Thoracic aorta (tissue), 2 donors: ENCODE measurements at regions not wholly inside any gene's neighbourhood (a gene's known extent, or its start where the extent isn't known, plus 50 kb on each side); places are given as distances from the start of the nearest gene placed in this dataset.

Experiments used
- ATAC-seq: fragments of 150-250 bp; one replicate; pipeline ENCODE4 v1.8.0; 2017; ENCODE audit warnings: low read depth; ENCODE audit not compliant: insufficient number of reproducible peaks, low FRiP score
- DNase-seq: peaks from one replicate; pipeline ENCODE4 v3.0.0-alpha.2; 2020; ENCODE audit warnings: low spot score
- H3K27ac ChIP-seq, 2 donors: fragments of 200-600 bp; sonication (generic); 1 replicate in 1 of 2; 2 replicates in 1 of 2; pipeline ENCODE4 v1.5.1; 2016; ENCODE audit warnings: mild to moderate bottlenecking in 2 of 2, moderate library complexity in 2 of 2
- H3K27me3 ChIP-seq: fragments of 200-600 bp; sonication (generic); replicated peaks from 2 replicates; pipeline ENCODE4 v1.6.0; 2016; ENCODE audit warnings: mild to moderate bottlenecking; ENCODE audit not compliant: insufficient read depth
- H3K36me3 ChIP-seq: fragments of 200-600 bp; sonication (generic); one replicate; pipeline ENCODE4 v1.5.1; 2016
- H3K4me1 ChIP-seq, 2 donors: fragments of 200-600 bp; sonication (generic); 1 replicate in 1 of 2; 2 replicates in 1 of 2; pipeline versions ENCODE4 v1.5.1 to v1.6.0; 2016; ENCODE audit warnings: low read depth in 2 of 2, mild to moderate bottlenecking in 1 of 2; ENCODE audit not compliant: control insufficient read depth in 1 of 2
- H3K4me3 ChIP-seq: fragments of 200-600 bp; sonication (generic); 2 replicates; pipeline ENCODE4 v1.5.1; 2016; ENCODE audit warnings: mild to moderate bottlenecking
- H3K9me3 ChIP-seq: fragments of 200-600 bp; sonication (generic); 2 replicates; pipeline ENCODE4 v1.5.1; 2016
- TF ChIP-seq, protein P1 (sequence below): fragments of 200-600 bp; sonication (generic); IDR thresholded peaks from one replicate; pipeline ENCODE4 v1.5.1; 2019; ENCODE audit warnings: antibody characterized with exemption

DNA sequence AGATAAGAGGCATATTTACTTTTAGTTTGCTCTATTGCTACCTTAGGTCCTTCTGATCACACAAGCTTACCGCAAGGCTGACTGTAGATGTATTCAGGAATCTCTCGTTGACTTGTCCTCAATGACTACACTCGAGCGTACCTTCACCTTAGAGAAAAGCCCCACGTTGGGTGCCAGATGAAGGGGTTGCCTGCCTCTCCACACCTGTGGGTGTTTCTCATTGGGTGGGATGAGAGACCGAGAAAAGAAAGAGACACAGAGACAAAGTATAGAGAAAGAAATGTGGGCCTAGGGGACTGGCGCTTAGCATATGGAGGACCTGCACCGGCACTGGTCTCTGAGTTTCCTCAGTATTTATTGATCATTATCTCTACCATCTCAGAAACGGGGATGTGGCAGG, 51.8 kb downstream of the ASCL4 start:
- DNase-seq, result no peak
- H3K27me3 ChIP-seq, result no peaks in the 10 kb centered on the region
- H3K27ac ChIP-seq, result no peak overlapping the region
- no peak overlapping the region for H3K4me3 ChIP-seq
- peaks cover 7% of the 10 kb centered on the region for H3K9me3 ChIP-seq
- no peak for ATAC-seq
- TF ChIP-seq, protein P1, sequence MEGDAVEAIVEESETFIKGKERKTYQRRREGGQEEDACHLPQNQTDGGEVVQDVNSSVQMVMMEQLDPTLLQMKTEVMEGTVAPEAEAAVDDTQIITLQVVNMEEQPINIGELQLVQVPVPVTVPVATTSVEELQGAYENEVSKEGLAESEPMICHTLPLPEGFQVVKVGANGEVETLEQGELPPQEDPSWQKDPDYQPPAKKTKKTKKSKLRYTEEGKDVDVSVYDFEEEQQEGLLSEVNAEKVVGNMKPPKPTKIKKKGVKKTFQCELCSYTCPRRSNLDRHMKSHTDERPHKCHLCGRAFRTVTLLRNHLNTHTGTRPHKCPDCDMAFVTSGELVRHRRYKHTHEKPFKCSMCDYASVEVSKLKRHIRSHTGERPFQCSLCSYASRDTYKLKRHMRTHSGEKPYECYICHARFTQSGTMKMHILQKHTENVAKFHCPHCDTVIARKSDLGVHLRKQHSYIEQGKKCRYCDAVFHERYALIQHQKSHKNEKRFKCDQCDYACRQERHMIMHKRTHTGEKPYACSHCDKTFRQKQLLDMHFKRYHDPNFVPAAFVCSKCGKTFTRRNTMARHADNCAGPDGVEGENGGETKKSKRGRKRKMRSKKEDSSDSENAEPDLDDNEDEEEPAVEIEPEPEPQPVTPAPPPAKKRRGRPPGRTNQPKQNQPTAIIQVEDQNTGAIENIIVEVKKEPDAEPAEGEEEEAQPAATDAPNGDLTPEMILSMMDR, result no peak
- no peaks in the 10 kb centered on the region for H3K36me3 ChIP-seq
- H3K4me1 ChIP-seq, result no peaks in the 10 kb centered on the region

DNA sequence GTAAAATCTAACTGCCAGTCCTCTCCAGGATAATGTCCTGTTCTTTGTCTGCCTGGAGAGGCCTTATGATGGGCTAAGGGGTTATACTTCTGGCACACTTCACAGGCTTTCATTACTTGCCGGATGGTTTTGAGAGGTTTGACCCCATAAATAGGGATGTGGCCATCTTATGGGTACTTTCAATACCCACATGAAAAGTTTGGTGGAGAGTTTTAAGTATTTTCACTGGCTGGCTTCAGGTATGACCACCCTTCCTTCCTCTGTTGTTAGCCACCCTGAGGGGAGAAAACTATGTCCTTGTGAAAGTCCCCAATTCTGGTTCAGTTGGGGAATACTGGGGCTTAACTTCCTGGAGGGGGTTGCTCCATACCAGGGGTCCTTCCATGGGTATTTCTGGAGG, 54.8 kb downstream of the ASCL4 start:
- Histone ChIP-seq H3K4me3 (no peak overlapping the region), H3K4me1 (no peaks in the 10 kb centered on the region), H3K9me3 (peaks cover 7% of the 10 kb centered on the region), H3K27ac (no peak overlapping the region), H3K36me3 (no peaks in the 10 kb centered on the region), H3K27me3 (no peaks in the 10 kb centered on the region)
- ATAC-seq, result no peak
- no peak for DNase-seq
- TF ChIP-seq, protein P1, result no peak

DNA sequence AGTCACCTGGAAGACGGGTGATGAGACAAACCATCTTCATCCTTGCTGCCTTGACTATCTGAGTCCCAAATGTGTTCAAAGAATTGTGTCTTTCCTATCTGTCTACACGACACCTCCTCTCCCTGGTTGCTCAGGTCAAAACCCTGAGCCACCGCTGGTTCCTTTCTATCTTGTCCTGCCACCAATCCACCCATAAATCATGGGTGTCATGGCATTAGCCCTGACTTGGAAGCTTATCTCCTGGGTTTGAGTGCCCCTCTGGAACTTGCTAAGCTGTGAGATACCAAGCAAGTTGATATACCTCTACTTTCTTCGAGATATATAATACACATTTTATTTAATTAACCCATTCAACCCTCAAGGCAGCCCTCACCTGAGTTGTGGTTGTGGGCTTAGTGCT, 57.9 kb downstream of the ASCL4 start:
- Histone ChIP-seq H3K4me1 (no peaks in the 10 kb centered on the region), H3K27ac (no peak overlapping the region), H3K4me3 (no peak overlapping the region), H3K36me3 (no peaks in the 10 kb centered on the region), H3K27me3 (no peaks in the 10 kb centered on the region), H3K9me3 (no peaks in the 10 kb centered on the region)
- TF ChIP-seq, protein P1, result no peak
- ATAC-seq, result no peak
- no peak for DNase-seq

DNA sequence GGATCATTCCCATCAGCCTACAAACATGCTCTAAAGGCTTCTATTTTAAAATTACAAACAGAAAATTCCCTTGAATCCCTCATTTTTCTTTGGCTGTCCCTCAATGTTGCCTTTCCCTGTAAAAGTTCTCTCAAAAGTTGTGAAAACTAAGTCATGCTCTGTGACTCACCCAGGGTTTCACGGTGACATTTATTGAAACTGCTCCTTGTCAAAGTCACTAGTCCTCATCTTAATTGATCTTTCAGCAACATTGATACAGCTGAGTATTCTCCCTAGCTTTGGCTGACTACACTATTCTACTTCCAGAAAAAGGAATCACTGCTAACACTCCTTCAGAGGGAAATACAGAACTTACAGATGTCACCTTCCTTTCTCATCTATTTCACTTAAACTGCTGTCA, 65.7 kb downstream of the ASCL4 start:
- TF ChIP-seq, protein P1, result no peak
- Histone ChIP-seq H3K27ac (no peak overlapping the region), H3K27me3 (no peaks in the 10 kb centered on the region), H3K9me3 (no peaks in the 10 kb centered on the region), H3K36me3 (no peaks in the 10 kb centered on the region), H3K4me3 (no peak overlapping the region), H3K4me1 (peaks cover 3 to 17% of the 10 kb centered on the region in 2 donors)
- DNase-seq (no peak), ATAC-seq (no peak)

DNA sequence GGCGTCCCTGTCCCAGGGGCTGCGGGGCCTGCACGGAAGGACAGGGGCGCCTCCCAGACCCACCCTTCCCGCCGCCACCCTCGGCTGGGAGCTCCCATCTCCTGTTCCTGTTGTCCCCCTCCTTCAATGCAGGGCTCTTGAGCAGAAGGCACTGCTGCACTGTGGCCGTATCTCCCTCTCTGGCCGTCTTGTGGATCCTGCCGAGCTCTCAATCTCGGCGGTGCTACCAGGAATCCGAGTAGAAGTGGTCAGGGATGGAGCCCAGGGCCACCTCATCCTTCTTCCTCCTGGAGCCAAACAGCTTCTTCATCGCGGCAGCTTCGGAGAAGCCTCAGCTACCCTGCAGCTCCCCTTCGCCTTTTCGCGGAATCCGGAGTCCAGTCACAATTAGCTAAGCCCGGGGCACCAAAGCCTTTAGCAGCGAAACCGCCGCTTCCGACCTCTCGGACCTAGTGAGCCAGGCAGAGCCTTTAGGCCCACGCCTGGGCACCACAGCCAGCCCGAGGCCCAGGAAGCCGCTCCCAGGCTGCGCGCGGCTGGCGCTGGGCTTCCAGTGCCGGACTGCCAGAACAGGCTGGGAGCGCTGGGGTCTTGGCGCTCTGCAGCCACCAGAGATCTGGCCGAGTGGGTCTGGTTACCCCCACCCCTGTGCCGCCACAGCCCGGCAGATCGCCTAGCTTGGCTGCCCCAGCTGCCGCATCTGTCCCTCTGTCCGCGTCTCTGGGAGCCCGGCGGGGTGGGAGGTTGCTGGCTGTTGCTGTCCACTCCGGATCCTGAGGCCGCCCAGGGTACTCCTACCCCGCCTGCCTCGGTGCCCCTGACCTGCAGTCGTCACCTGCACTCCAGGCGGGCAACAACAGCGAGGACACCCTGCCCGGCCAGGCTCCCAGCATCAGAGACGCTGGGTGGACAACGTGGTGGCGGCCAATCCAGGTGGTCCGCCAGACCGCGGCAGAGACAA, 69.1 kb downstream of the ASCL4 start:
- Histone ChIP-seq H3K27me3 (no peaks in the 10 kb centered on the region), H3K4me1 (peaks cover 3 to 17% of the 10 kb centered on the region in 2 donors), H3K9me3 (no peaks in the 10 kb centered on the region), H3K4me3 (peak overlapping the region; percentile 62), H3K36me3 (no peaks in the 10 kb centered on the region), H3K27ac (no peak overlapping the region)
- TF ChIP-seq, protein P1, result no peak
- ATAC-seq, result no peak
- no peak for DNase-seq
